HEK293T (cell line): ENCODE measurements at regions not wholly inside any gene's neighbourhood (a gene's known extent, or its start where the extent isn't known, plus 50 kb on each side); places are given as distances from the start of the nearest gene placed in this dataset.

Experiments
- CTCF ChIA-PET: fragments of 350-600 bp; formaldehyde crosslinking; extraction: SDS; loops from one replicate; lab custom pipeline; 2021; ENCODE audit warnings: antibody characterized with exemption, inconsistent platforms; lab: Yijun Ruan, JAX
- POLR2A ChIA-PET: fragments of 350-600 bp; formaldehyde crosslinking; extraction: SDS; loops from one replicate; lab custom pipeline; 2020; ENCODE audit warnings: antibody characterized with exemption, inconsistent platforms; lab: Yijun Ruan, JAX
- DNase-seq: peaks from one replicate; pipeline ENCODE4 v3.0.0; 2012; ENCODE audit warnings: mixed read lengths; ENCODE audit errors: extremely low spot score
- ARNT ChIP-seq: fragments of 450-650 bp; IDR thresholded peaks from 2 replicates; pipeline ENCODE4 v1.6.1; 2017; ENCODE audit warnings: mild to moderate bottlenecking
- BHLHE40 ChIP-seq: fragments of 450-650 bp; IDR thresholded peaks from 2 replicates; pipeline ENCODE4 v1.6.1; 2016; ENCODE audit warnings: mild to moderate bottlenecking, moderate library complexity, borderline replicate concordance
- CTBP1 ChIP-seq: fragments of 450-650 bp; IDR thresholded peaks from 2 replicates; pipeline ENCODE4 v1.6.1; 2016; ENCODE audit warnings: borderline replicate concordance
- ELF4 ChIP-seq: fragments of 450-650 bp; IDR thresholded peaks from 2 replicates; pipeline ENCODE4 v1.6.1; 2017; ENCODE audit warnings: antibody characterized with exemption
- FOXA1 ChIP-seq: fragments of 450-650 bp; IDR thresholded peaks from 2 replicates; pipeline ENCODE4 v1.6.1; 2016; ENCODE audit warnings: mild to moderate bottlenecking
- FOXK2 ChIP-seq: fragments of 450-650 bp; IDR thresholded peaks from 2 replicates; pipeline ENCODE4 v1.6.1; 2016; ENCODE audit warnings: mild to moderate bottlenecking
- FOXM1 ChIP-seq: fragments of 450-650 bp; IDR thresholded peaks from 2 replicates; pipeline ENCODE4 v1.6.1; 2017; ENCODE audit warnings: mild to moderate bottlenecking, borderline replicate concordance
- HDGF ChIP-seq: fragments of 450-650 bp; IDR thresholded peaks from 2 replicates; pipeline ENCODE4 v1.6.1; 2017; ENCODE audit warnings: antibody characterized with exemption, borderline replicate concordance
- L3MBTL2 ChIP-seq: fragments of 450-650 bp; conservative IDR thresholded peaks from 2 replicates; pipeline ENCODE4 v1.6.1; 2016; ENCODE audit warnings: mild to moderate bottlenecking
- LEF1 ChIP-seq: fragments of 450-650 bp; IDR thresholded peaks from 2 replicates; pipeline ENCODE4 v1.6.1; 2017; ENCODE audit warnings: mild to moderate bottlenecking, borderline replicate concordance
- NFRKB ChIP-seq: fragments of 450-650 bp; IDR thresholded peaks from 2 replicates; pipeline ENCODE4 v1.6.1; 2016; ENCODE audit warnings: mild to moderate bottlenecking, moderate library complexity
- SP1 ChIP-seq: fragments of 450-650 bp; IDR thresholded peaks from 2 replicates; pipeline ENCODE4 v1.6.1; 2017
- SUZ12 ChIP-seq: fragments of 450-650 bp; IDR thresholded peaks from 2 replicates; pipeline ENCODE4 v1.6.1; 2016; ENCODE audit warnings: mild to moderate bottlenecking
- TARDBP ChIP-seq: fragments of 450-650 bp; IDR thresholded peaks from 2 replicates; pipeline ENCODE4 v1.6.1; 2016
- ZNF384 ChIP-seq: fragments of 450-650 bp; IDR thresholded peaks from 2 replicates; pipeline ENCODE4 v1.6.1; 2016
- TF ChIP-seq, protein P1 (sequence below): fragments of 450-650 bp; IDR thresholded peaks from 2 replicates; pipeline ENCODE4 v1.6.1; 2016

DNA sequence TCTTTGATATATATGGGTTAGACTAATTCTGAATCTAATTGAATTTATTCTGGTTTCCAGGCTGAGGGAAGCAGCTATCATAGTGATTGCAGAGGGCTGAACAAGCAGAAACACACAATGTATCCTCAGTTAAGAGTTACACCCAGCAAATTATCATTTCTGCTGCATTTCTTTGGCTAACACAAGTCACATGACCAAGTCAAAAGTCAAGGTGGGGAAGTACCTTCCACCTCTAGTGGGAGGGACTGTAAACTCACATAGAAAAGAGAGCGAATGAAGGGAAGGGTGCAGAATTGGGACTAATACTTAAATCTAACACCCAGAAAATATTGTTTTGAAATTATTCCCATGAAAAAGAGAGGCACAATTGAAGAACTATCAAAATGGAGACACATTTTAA is 719.7 kb upstream of the MMS22L start:
- DNase-seq: no peak
- ChIA-PET CTCF (no interaction called here), POLR2A (no interaction called here)
- TF ChIP-seq ELF4 (no peak), TARDBP (no peak), NFRKB (no peak), ZNF384 (no peak), BHLHE40 (no peak), SUZ12 (no peak), L3MBTL2 (no peak), ARNT (no peak), FOXK2 (no peak), HDGF (no peak), FOXA1 (no peak)
- TF ChIP-seq, protein P1, sequence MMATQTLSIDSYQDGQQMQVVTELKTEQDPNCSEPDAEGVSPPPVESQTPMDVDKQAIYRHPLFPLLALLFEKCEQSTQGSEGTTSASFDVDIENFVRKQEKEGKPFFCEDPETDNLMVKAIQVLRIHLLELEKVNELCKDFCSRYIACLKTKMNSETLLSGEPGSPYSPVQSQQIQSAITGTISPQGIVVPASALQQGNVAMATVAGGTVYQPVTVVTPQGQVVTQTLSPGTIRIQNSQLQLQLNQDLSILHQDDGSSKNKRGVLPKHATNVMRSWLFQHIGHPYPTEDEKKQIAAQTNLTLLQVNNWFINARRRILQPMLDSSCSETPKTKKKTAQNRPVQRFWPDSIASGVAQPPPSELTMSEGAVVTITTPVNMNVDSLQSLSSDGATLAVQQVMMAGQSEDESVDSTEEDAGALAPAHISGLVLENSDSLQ: no peak

DNA sequence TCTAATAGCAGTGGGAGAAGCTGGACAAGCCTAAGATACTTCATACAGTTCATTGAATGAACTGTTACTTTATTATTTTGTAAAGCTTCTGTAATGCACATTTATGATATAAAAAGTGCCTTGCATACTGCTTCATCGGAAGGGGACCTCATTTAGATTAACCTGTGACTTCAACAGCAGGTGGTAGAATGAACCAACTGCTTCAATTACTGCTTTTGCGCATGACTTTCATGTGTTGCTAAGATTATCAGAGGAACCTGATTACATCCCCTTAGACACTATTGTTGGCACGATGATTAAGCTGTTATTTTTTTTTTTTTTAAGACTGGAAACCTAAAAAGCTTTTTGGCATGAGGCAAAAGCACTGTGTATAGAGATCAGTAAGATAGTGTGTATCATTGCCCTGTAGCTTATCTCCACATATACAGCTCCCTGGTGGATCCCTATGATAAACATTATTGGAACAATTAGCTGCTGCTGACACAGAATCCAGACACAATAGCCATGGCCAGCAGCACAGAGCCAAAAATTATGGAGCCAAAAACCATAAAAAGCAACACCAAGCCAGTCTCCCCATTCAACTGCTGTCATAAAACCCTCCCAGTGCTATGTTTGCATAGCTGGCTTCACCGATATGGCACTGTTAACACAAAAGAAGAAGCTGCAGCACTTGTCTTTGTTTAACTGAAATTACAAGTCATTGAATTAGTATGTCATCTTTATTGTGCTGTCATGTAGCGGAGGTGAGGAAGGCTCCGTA is 731.6 kb upstream of the MMS22L start:
- ChIA-PET CTCF (interaction anchor here (0.6 kb wide), 2 partner anchors 20 to 1404 kb away, joined by 4 read pairs; no protein-coding TSS in a partner anchor), POLR2A (no interaction called here)
- no peak for DNase-seq
- TF ChIP-seq SP1 (no peak), CTBP1 (no peak), FOXM1 (no peak), NFRKB (no peak), SUZ12 (no peak)

DNA sequence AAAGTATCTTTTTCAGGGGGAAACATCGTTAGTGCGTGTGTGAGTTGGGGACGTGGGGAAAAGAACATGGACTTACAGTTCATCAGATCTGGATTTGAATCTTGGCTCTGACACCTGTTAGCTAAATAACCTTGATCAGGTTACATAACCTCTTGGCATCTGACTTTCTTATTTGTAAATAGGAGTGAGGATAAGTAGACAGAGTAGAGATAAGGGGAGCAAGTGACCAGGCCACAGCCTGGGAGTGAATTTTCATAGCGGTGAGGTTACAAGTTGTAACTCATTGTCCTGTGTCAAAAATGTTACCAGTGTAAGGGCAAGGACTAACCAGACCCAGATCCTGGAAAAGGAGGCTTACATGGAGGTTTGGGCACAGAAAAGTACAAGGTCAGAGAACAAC is 733.5 kb upstream of the MMS22L start:
- ChIA-PET POLR2A (no interaction called here), CTCF (no interaction called here)
- TF ChIP-seq TARDBP (no peak), ARNT (no peak), FOXA1 (no peak)
- no peak for DNase-seq

DNA sequence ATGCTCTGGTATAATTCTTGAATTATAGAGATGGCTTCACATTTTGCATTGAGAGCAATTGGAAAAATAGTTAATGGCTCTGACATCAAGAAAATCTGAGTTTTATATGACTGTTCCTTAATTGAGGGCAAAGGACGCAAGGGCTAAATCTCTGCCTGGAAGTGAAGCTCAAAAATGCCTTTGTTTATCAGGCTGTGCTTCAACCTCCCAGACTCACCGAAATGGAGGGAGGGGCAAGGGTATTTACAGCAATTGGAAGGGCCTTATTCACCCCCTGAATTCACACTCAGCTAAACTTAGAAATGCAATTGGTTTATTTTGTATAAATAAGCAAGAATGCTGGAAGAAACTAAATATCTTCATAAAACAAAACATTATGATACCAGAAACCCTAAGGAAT is 737.2 kb upstream of the MMS22L start:
- ChIA-PET POLR2A (no interaction called here), CTCF (interaction anchor here (0.6 kb wide), 2 partner anchors 70 to 143 kb away, joined by 3 read pairs; no protein-coding TSS in a partner anchor)
- DNase-seq: no peak
- TF ChIP-seq ELF4: no peak
- TF ChIP-seq SUZ12: no peak
- no peak for TF ChIP-seq TARDBP

DNA sequence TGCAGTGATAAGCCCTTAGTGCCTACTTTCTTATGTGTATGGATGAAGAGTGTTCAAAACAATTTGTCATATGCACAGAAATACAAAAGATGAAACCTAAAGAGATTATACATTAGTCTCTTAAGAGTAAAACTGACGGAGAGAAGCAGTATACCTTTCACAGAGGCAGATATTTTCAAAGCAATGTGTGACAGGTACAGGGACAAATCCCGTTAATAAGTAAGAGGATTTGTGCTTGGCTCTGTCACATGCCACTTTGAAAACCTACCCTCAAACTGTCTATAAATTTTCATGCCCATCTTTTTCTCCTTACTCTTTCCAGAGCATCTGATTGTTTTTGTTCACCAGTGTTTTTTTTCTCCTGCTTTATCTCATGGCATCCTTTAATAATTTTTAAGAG is 741.3 kb upstream of the MMS22L start:
- ChIA-PET POLR2A (no interaction called here), CTCF (no interaction called here)
- no peak for DNase-seq
- no peak for TF ChIP-seq NFRKB

DNA sequence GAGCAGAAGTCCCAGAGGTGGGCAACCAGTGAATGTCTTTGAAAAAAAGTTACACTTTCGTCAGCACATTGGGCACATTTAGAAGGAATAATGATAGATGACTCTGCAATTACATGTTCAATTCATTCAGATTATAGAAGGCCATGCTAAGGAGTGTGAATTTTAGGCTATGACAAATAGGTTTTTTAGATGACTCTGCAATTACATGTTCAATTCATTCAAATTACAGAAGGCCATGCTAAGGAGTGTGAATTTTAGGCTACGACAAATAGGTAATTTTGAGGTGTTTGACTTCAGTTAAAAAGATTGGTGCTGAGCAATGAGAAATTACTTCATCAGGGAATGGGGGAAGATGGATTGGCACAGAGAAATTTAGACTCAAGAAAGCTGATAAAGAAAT is 744.9 kb upstream of the MMS22L start:
- CTCF ChIA-PET: no interaction called here
- POLR2A ChIA-PET: no interaction called here
- TF ChIP-seq, protein P1: no peak
- TF ChIP-seq ARNT: no peak
- TF ChIP-seq FOXA1: no peak
- no peak for TF ChIP-seq SP1
- TF ChIP-seq NFRKB: no peak
- TF ChIP-seq FOXK2: no peak
- TF ChIP-seq L3MBTL2: no peak
- no peak for TF ChIP-seq ZNF384
- no peak for TF ChIP-seq FOXM1
- TF ChIP-seq TARDBP: no peak
- no peak for DNase-seq

DNA sequence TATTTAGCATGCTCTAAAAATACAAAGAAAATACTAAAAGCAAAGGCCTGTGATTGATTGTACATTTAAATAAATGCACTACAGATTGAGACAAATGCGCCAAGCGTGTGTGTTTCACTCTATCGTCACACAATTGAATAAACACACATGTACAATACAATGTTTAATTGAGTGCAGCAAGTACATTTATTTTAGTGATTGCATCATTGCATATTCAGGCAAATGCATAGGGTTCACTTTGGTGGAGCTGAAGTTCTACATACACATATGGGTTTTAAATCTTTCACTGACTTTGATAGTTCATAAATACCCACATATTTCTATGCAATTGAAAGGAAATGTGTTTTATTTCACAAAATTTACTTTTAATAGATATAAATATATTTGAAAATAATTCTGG is 750.6 kb upstream of the MMS22L start:
- no peak for DNase-seq
- POLR2A ChIA-PET: no interaction called here
- no peak for TF ChIP-seq LEF1
- TF ChIP-seq SP1: no peak
- no peak for TF ChIP-seq FOXK2
- TF ChIP-seq FOXA1: no peak
- TF ChIP-seq, protein P1: no peak
- TF ChIP-seq CTBP1: no peak
- TF ChIP-seq FOXM1: no peak
- no peak for TF ChIP-seq TARDBP
- TF ChIP-seq NFRKB: no peak
- no peak for TF ChIP-seq ZNF384
- TF ChIP-seq BHLHE40: no peak
- TF ChIP-seq ELF4: no peak
- TF ChIP-seq L3MBTL2: no peak
- no peak for TF ChIP-seq HDGF
- CTCF ChIA-PET: no interaction called here
